Stimulated activated CD4-positive, alpha-beta T cell treated with anti-CD3 and anti-CD28 coated beads, Interleukin-1b, Interleukin-23, amount 100 ng/mL, for 48 hours (primary cell): ENCODE measurements at regions not wholly inside any gene's neighbourhood (a gene's known extent, or its start where the extent isn't known, plus 50 kb on each side); places are given as distances from the start of the nearest gene placed in this dataset.

Source experiments
- DNase-seq: peaks from one replicate; pipeline ENCODE4 v3.0.0-alpha.2; 2020

- no peak for DNase-seq
Observed at GRCh38 chr22:48949375-48950149, 878.1 kb downstream of the BRD1 start.

GRCh38 chr22:48948575-48949170 lies 879.0 kb downstream of the BRD1 start:
- DNase-seq, result no peak

DNA sequence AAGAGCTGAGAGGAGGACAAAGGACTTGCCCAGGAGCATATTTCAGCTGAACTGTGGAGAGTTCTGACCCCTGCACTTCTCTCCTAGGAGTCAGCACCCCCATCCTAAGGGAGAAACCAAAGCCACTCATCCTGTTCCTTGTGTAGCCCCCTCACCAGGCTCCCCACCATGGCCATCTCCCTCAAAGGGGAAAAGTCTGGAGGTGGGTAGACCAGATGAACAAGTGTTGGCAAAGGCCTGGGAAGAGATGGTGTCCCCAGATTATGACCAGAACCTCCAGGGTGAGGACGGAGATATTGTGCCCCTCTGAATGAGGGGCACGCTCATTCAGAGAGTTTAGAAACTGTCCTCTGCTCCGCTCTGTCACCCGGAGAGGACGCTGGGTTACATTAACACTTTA lies 880.0 kb downstream of the BRD1 start:
- no peak for DNase-seq

DNA sequence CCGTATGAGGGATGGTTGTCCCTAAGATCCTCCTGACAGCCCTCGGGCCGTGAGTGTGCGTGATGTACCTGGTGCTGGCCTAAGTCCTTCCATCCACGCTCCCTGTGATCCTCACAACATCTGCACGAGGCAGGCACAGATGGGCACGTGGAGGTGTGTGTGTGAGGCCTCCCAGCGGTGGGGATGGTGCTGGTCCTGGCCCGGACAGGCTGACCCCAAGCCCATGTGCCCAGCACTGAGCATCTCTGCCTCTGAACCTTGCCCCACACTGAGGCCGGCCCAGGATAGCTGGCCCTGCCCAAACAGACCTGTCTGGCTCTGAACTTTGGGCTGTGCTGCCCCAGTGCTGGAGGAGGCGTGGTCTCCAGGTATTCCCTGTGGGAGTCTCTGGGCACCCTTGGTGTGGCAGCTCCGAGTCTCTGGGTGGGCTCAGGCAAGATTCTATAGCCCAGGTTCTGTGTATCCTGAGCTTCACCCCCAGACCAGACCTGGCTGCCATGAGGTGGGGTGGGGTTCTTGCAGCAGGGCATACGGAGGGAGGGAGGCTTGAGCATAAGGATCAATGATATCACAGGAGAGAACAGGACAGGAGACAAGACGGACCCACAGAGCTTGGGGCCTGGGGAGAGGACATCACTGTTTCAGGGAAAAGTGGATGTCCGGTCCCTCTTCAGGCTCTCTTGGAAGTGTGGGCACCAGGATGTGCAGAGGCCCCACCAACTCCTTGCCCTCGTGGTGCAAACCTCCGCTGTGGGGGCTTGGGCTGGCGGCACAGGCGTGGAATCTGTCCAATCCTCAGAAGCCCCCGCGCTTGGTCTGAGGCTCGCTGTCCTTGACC lies 881.8 kb downstream of the BRD1 start:
- no peak for DNase-seq

- no peak for DNase-seq
Observed at GRCh38 chr22:48944751-48945620, 882.7 kb downstream of the BRD1 start.

DNA sequence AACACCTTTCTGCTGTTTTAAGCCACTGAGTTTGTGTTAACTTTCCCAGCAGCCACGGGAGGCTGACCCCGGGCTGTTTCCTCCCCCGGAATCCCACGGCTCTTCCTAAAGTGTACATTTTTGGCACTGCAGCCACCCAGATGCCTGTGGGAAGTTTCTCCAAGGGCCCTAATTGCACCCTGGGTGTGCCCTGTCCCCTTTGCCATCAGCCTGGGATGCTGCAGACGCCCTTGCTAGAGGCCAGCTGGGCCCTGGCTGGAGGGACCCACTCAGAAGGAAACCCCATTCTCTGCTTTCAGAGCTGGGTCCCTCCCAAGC lies 883.3 kb downstream of the BRD1 start:
- no peak for DNase-seq

- no peak for DNase-seq
Observed at GRCh38 chr22:48943567-48944432, 883.9 kb downstream of the BRD1 start.

DNA sequence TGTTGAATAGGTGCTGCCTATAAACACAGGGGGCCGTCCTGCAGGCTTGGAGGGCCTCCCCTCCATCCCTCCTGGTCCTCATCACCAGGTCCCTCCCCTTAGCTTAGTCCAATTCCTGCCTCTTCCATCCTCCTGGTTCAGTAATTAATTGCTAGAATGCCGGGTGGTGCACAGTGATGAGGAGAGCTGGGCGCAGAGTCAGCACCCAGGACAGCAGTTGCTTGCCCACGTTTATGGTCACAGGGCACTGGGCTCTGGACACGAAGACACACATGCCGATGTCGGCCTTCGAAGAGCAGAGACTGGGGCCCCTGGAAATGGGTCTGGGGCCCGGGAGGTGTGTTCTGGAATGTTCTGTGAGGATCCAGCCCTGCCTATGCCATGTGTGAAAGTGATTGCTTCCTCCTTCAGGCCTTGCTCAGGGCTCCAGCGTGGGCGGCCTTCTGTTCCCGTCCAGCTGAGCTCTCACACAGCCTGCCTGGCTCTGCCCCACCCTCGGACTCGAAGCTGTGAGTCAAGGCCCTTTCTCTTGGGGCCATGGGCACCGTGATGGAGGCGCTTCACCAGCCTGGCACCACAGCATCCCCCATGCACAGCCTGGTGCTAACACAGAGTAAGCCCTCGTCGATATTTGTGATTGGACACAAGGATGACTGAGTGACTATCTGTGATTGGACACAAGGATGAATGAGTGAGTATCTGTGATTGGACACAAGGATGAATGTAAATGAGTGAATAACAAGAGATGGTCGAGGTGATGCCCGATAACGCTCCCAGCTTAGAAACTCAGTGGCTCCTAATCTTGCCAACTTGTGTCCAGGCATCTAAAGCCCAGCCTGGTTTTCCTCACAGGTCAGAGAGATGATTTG lies 884.7 kb downstream of the BRD1 start:
- DNase-seq, result no peak

- no peak for DNase-seq
Observed at GRCh38 chr22:48941903-48942575, 885.6 kb downstream of the BRD1 start.

DNA sequence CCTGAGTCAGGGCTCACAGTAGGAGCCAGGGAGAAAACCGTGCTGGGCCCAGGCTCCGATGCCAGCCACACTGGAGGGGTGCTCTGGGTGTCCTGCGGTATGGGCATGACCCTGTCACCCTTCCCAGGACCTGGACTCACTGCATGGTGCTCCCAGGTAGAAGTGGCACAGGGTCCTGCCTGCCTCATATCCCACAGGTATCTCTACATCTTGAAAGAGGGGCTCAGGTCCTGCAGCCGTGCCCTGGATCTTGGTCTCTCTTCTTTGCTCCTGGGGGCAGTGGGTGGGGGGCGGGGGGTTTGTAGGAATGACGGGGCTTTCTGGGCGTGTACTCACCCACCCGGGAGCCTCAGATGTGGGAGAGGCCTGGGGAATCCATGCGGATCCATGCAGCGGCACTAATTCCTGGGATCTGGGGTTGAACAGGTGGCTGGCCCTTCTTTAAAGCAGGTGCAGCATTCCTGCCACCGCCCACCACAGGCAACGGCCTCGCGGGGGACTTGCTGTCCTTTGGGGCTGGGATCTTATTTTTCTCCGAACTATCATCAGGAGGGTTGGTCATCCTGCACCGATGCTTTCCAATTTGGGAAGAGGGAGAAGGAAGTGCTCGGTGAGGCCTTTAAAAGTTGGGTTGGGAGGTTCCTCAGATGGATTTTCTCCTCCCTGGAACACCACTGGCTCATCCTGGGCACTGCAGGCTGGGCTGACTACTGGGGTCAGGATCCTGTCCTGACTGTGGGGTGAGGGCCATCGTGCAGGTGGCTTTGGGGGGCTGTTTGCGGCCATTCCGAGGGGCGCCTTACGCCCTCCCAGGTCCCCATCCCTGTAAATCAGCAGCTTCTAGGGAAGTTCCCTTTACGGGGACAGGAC lies 886.4 kb downstream of the BRD1 start:
- DNase-seq, result no peak

GRCh38 chr22:48940266-48941032 lies 887.2 kb downstream of the BRD1 start:
- DNase-seq, result no peak

DNA sequence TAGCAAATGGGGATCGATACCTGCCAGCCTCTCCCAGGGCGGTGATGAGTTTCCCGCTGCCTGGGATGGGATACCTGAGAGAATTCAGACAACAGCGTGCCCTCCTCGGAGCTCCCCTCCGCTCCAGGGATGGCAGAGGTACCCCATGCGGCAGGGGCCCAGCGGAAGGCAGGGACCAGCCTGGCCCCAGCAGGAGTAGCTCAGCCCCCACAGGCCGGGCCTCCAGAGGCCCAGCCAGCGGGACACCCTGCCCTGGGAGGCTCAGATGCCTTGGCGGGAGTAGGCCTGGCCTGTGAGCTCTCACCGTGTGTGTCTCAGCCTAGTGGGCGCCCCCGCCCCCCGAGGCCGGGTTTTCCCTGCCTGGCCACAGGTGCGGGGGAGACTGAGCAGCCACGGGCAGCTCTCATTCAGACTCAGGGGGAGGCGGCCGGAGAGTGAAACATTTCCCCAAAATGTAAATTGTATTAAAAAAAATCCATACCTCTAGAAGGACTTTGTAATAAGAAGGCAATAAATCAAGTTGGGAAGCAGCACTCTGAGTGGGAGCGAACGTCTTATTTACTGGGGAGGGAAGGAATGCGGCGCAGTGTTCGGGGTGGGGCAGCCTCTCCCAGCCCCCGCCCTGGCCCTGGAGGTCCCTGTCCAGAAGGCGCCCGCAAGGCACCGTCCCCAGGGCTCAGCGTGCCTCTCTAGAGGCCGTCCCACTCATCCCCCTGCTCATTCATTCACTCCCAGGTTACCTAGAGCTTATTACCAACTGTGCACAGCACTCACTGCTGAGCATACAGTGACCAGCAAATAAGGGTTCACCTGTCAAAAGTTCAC lies 888.0 kb downstream of the BRD1 start:
- no peak for DNase-seq

- no peak for DNase-seq
Observed at GRCh38 chr22:48938741-48939140, 888.9 kb downstream of the BRD1 start.

- no peak for DNase-seq
Observed at GRCh38 chr22:48937032-48937639, 890.5 kb downstream of the BRD1 start.

GRCh38 chr22:48936391-48936790 lies 891.3 kb downstream of the BRD1 start:
- DNase-seq, result no peak

DNA sequence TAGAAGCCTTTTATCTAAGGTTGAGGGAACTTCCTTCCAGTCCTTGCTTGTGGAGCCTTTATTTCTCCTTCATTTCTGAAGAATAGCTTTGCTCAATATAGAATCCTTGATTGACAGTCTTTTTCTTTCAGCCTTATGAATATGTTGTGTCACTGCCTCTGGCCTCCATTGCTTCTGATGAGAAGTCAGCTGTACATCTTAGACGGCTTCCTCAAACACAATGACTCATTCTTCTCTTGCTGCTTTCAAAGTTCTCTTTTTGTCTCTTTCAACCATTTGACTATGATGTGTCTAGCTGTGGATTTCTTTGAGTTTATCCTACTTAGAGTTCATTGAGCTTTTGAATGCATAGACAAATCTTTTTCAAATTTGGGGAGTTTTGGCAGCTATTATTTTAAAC lies 893.2 kb downstream of the BRD1 start:
- DNase-seq, result no peak

- DNase-seq, result no peak
Observed at GRCh38 chr22:48931452-48931851, 896.2 kb downstream of the BRD1 start.
